GM18502 (cell line): ENCODE measurements at regions not wholly inside any gene's neighbourhood (a gene's known extent, or its start where the extent isn't known, plus 50 kb on each side); places are given as distances from the start of the nearest gene placed in this dataset.
"Not testable (repeated sequence)": the region's sequence is repeated elsewhere in the genome, so short reads cannot be mapped to it uniquely, and the experiment has no call there.

Source experiments
- ATAC-seq: cut with Tn5 transposase; IDR thresholded peaks from one replicate; pipeline ENCODE4 v1.9.1; 2021; ENCODE audit warnings: mild to moderate bottlenecking; ENCODE audit not compliant: unreplicated experiment, poor library complexity

DNA sequence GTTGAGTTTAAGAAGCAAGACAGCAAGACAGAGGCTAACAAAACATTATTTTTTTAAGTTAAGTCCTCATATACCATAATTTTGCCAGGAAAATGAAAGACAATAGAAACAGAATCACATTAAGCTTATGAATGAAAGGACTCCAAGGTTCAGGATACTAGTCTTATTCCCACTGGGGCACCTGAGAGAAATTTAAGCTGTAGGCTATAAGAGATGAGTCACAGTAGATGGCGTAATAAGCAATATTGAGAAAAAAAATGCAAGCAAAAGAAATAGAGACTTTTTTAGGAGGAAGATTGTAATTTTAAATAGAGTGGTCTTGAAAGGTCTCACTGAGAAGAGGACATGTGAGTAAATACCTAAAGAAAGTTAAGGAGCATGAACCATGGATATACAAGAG lies 57.1 kb upstream of the KIF2B start:
- ATAC-seq, result no peak

DNA sequence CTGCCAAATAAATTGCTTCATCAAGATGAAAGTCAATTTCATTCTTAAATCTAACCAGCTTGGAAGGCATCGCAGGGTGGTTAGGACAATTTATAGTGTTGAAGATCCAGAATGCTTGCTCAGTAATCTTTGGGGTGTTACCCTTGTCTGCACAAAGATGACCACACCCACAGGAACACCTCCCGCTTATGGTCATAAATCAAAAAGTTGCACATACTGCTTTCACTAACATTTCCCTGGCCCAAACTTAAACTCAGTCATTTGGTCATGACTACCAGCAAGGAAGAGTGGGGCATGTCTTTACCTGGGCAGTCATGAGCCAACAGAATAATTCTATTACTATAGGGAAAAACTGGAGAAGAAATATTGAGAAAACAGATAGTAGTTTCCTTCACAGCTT lies 57.6 kb upstream of the KIF2B start:
- no peak for ATAC-seq

DNA sequence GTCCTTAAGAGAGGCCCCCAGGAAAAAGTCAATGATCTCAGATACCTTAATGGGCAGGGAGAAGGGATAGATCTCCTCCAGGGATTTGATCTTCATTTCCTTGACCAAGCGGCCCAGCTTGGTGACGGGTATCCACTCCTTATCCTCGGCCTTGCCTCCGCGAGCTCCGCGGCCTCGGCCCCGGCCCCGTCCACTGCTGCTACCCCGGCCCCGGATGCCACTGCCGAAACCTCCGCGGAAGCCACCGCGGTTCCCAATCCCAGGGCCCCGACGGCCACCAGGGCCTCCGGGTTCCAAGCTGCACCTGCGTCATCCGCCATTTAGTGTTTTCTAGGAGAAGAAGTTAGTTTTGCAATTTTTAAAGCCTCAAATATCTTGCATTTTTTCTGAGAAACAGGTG lies 65.2 kb upstream of the KIF2B start:
- no peak for ATAC-seq

DNA sequence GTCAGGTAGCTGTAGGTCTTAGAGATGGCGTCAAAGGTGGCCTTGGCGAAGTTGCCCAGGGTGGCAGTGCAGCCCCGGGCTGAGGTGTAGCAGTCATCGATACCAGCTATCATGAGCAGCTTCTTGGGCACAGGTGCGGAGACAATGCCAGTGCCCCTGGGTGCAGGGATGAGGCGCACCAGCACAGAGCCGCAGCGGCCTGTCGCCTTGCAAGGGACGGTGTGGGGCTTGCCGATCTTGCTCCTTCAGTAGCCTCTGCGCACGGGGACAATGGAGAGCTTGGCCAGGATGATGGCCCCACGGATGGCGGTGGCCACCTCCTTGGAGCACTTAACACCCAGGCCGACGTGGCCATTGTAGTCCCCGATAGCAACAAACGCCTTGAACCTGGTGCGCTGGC lies 65.6 kb upstream of the KIF2B start:
- not testable (repeated sequence) for ATAC-seq

DNA sequence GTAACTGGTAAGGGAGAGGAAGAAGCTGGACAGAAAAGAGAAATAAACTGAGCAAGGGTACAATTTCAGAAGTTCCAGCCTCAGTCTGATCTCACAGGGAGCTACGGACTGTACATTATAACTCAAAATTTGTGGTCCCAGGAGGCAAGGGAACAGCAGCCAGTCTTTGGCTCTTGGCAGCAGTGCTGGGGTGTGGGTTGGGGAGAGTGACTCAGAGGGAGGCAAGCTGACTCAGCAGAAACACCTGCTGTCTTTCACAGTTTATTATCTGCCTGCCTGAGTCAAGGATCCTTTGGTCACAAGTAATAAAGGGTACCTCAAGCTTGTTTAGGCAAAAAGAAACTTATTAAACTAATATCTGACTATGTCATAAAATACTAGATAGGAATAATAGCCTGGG lies 73.5 kb upstream of the KIF2B start:
- no peak for ATAC-seq

DNA sequence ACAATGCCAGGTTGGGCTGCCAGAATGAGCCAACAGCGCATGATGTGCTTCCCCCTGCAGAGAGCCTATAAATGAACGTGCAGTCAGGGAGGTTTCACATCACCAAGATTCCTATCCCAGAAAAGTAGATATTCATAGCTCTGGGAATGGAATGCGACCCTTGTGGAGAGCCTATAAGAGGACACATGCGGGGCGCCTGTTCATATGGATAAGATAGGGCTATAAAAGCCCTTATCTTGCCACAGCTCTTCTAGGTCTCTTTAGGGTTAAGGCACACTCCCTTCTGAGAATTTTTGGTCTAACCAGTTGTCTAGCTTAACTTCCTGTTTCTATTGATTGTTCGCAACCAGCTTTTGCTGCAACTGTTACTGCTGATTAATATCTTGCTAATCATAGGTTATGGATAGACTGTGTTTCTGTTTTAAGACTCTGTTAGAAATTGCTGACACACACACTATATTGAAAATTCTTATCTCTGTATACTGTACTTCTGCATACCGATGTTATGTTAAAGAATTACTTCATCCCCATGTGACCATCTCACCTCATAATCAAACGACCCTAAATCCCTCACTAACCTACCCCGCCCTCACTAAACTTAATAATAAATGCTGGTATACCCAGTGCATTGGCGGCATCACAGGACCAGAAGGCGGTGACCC lies 74.4 kb upstream of the KIF2B start:
- not testable (repeated sequence) for ATAC-seq

DNA sequence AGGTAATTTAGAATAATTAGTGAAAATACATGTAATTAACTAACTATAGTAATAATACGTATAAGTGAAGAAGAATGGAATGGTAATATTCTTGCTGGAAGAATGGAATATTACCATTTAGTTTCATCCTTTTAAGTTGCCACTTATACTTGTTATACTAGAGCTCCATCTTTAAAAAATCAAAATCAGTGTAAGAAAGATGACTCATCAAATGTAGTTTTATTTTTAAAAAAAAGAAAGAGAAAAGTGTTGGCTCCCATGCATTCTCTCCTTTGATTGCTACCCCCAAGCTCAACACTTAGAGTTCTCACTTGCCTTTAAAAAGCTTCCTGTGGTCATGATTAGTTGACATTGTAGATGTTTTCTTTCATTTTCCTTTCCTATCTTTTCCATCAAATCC lies 82.4 kb upstream of the KIF2B start:
- ATAC-seq, result no peak

DNA sequence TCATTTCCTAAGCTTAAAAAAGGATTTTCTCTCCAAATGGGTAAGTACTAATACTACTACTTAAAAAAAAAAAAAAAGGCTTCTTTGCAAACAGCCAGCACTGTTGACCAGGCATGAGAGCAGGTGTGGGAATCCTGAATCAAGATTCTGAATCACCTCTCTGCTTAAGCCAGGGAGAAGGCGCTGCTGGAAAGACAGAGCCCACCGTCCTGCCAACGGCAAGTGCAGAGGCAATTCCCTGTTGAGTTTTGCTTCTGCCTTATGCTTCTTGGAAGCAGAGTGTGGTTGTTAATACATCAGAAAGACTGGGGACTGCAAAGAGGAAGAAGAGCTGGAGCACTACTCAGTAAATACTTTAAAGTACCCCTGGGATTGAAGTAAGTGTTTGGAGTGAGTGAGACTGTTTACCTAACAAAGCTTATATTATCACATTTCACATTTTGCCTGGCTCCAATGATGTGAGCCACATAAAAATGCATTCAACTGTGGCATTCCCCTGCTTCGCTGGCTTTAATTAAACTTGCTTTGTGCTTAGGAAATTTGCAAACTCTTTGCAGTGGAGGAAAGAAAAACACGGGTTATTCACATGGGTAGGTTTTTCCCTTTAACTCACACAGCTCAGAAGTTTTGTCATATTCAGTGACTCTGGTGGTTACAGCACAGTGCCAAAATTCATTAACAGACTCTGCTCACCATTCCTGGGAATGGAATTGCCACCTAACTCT lies 86.0 kb upstream of the KIF2B start:
- no peak for ATAC-seq

DNA sequence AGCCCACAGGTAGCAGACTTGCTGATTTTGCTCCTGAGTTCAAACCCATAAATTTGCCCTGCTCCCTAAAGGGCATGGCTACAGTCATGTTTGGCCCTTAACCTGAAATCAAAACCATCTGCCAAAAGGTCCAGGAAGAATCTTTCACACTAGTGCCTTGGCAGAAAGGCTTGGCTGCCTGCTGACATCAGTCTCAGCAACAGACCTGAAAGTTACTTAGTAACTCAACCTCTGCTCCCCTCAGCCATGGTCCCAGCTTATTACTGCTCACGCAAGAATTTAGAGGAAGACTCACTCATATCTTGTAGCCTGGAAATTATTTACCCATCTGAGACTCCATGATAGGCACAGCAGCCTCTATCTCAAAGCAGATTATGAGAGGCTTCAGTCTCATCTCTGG lies 98.0 kb upstream of the KIF2B start:
- ATAC-seq, result no peak

DNA sequence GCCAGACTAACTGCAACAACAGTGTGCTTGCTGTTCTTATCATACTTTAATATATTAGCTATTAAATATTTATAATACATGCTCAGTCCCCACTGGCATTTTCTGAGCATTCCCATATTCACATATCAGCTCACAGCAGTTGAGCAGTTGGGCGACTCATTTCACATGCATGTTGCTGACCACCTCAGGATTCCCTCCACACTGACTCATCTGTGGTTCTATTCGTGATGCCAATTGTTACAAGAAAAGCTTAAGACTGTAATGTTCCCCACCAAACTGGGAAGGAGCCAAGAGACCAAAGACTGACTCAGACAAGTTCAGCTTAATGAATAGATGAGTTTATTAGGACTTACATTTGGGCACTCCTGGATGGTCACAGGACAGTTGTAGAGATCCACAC lies 100.3 kb upstream of the KIF2B start:
- ATAC-seq, result no peak

DNA sequence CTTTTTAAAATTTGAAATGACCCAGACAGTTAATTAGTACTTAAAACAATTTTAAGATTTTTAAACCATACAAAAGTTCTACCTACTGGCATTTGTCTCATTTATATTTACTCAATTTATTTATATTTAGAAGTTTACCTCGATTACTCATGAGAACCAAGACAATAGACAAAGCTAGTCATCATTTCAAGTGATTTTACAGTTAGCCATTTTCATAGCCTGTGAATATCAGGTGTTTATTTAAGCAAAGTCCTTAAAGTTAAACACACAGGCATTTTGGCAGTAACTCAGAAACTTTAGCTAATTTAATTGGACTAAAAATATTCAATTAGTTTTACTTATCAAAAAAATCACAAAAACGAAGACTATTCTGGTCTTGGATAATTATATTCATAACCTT lies 101.6 kb upstream of the KIF2B start:
- ATAC-seq, result no peak

DNA sequence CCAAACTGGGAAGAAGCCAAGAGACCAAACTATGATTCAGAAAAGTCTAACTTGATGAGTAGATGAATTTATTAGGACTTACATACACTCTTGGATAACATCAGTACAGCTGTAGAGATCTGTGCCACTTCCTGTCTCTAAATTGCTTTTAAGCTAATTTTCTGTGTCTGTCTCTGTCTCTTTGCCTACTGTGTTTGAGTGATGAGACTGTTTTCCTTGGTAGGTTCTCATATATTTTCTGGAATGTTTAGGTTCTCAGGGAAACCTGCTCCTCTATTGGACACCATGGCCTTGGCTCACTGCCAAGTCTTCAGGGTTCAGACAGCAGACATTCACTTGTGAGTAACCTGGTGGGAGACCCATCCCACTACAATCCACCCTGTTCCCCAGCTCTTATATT lies 103.5 kb upstream of the KIF2B start:
- no peak for ATAC-seq

DNA sequence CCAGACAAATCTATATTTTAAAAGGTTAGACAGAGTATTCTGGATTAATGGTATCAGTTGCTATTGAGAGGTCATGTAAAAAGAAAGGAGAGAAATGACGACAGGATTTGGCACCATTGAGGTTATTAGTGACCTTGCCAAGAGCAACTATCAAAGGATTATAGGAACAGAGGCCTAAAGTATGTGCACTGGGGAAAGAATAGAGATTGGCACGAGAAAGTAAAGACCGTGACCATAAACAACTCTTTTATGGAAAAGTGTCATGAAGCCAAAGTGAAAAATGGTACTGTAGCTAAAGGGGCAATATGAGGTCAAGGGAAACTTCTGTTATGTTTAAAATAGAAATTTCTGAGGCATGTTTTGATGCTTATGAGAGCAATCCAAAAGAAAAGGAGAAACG lies 115.2 kb upstream of the KIF2B start:
- no peak for ATAC-seq

DNA sequence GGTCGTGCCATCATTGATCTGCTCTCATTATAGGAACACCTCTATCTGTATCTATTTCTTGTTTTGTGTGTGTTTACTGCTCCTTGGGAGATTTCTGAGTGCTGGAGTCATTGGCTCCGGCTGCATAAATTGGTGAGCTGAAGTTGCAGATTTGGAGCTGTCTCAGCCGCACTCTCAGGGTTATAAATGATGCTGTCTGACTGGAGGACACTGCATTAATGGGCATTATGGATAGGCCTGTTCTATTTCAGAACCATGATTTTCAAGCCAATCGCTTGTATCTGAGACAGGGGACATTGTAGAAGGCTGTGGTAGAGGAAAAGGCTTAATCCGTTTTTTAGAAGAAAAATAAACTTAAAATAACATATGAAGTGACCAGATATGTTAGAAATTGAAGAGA lies 126.4 kb upstream of the KIF2B start:
- ATAC-seq, result no peak

DNA sequence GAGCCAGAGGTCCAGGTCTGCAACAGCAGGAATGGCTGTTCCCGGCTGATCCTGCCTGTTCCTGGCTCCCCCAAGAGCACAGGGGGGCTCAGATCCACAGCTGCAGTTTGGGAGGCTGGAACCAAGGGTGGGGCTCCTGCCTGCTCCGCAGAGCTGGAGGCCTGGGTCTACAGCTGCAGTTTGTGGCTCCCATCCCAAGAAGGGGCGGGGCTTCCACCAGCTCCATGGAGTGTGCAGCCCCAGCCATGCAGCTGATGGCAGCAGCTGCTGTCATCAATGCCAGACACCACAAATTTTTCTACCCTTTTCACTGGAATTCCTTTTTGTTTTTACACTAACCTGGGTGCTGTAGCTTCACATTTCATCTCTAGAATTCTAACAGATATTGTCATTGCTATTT lies 135.4 kb upstream of the KIF2B start:
- ATAC-seq, result no peak

DNA sequence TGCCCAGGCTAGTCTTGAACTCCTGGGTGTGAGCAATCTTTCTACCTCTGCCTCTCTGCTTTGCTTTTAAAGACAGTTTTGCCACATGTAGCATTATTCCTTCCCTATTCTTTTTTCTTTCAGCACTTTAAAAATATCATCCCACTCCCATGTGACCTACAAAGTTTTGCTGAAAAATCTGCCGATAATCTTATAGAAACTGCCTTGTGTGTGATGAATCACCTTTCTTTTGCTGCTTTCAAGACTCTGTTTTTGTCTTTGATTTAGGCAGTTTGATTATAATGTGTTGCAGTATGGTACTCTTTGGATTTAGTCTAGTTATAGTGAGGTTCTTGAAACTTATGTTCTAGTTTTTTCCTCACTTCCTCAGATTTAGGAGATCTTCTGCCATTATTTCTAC lies 142.0 kb upstream of the KIF2B start:
- ATAC-seq, result no peak

DNA sequence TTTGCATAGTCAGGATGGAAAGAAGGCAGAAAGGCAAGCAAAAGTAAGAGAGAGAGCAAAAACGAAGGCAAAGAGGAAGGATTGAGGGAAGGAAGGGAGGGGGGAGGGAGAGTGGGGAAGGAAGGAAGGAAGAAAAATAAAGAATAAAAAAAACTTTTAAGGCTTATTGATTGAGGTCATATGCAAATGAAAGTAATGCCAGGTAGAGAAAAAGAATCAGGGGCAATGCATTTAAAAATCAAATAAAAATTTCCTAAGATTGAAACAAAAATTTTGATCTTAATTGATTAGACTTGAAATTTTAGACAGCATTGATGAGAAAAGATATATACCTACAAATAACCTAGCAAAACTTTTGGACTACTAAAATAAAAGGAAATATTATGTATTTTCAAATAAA lies 153.9 kb upstream of the KIF2B start:
- no peak for ATAC-seq

DNA sequence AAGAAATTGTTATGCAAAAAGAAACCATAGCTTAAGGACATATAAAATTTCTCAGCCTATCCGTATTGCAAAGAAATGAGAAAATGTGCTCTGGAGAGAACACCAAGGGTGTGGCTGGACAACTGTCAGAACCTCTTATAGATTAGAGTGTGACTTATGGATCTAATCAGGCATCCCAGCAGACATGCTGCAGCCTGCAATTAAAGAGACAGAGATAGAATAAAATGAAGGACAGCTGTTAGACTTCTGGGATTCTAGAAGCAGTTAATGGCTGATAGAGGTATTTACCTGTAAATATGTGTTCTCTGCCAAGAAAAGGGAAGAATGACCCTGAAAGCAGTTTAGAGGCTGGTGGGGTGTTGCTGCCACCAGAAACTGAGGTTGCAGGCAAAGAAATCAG lies 160.1 kb upstream of the KIF2B start:
- no peak for ATAC-seq

DNA sequence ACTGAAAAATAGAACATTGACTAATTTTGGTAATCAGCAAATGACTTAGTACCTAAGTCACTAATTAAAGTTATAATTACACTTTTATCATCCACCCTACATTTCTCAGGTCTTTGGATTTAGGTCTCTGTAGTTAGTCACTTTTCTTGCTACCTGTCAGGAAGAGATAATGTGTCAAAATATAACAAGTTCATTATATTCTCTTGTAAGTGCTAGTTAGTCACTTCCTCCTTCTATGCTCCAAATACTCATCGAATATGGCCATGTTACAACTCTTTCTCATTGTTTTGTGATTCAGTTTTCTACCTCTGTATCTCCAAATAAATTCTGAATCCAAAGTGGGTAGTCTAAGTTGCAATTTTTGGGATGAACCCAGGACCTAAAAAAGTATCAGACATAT lies 163.5 kb upstream of the KIF2B start:
- no peak for ATAC-seq

DNA sequence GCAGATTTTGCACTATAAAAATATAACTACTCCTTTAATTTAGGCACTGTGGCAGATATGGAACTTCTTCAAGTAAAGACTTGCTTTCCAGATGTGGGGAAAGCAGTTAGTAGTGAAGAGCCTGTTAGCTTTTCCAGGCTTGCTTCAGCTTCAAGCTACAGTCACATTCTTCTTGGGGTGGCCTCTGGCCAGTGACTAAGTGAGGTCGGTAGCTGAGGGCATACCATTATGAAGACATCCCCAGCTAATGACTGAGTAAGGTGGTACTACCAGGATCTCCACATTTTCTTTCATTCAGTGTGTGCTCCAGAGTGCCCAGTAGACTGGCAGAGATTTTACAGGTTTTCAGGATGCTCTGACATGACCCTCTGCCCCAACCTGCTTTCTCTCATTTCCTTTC lies 167.1 kb upstream of the KIF2B start:
- no peak for ATAC-seq

DNA sequence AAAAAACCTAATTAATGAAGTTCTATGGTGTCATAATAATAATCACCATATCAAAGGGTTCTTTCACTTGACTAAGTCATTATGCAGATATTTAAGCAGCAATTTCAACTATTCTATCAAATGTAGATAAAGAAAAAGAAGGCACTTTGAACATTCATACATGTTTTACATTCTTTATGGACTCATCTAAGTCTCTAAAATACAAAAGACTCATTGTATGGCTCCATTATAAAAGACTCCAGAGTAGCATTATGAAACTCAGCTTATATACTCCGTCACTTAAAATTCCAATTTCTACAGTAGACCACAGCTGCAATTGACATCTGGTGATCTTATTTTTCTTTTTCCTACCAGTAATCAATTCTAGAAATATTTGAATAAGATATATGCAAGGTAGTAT lies 173.5 kb upstream of the KIF2B start:
- no peak for ATAC-seq

DNA sequence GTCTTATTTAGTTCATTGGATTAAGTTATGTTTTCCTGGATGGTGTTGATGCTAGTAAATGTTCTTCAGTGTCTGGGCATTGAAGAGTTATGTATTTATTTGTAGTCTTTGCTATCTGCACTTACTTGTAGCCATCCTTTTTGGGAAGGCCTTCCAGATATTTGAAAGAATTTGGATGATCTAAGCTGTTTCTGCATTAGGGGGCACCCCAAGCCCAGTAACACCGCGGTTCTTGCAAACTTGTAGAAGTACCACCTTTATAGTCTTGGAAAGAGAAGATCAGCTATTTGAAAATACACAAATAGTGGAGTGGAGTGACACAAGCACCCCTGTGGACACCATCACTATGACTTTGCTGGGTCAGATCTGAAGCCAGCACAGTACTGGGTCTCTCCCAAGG lies 175.9 kb upstream of the KIF2B start:
- ATAC-seq, result no peak
